G401 (cell line): ENCODE measurements at regions not wholly inside any gene's neighbourhood (a gene's known extent, or its start where the extent isn't known, plus 50 kb on each side); places are given as distances from the start of the nearest gene placed in this dataset.
A peak's percentile ranks its signal among the peaks of the same experiment; 100 is the strongest.

Experiments
- DNase-seq: peaks from one replicate; pipeline ENCODE4 v3.0.0-alpha.2; 2015; ENCODE audit warnings: low spot score
- in situ Hi-C: cut with HindIII; loops from 2 replicates; pipeline ENCODE4 v1.10.0; 2016; ENCODE audit warnings: low sequenced_read_pairs, mixed read lengths

- in situ Hi-C loops: no loop called here
- DNase-seq: no peak
Measured at GRCh38 chr6:130314271-130314670, 51.5 kb upstream of the TMEM200A start.

GRCh38 chr6:130313206-130313605 lies 52.6 kb upstream of the TMEM200A start:
- in situ Hi-C loops: no loop called here
- no peak for DNase-seq

- no peak for DNase-seq
- in situ Hi-C loops: no loop called here
Measured at GRCh38 chr6:130309028-130309427, 56.8 kb upstream of the TMEM200A start.

- no peak for DNase-seq
- in situ Hi-C loops: no loop called here
Measured at GRCh38 chr6:130307752-130308361, 58.0 kb upstream of the TMEM200A start.

GRCh38 chr6:130306377-130306776 lies 59.4 kb upstream of the TMEM200A start:
- in situ Hi-C loops: no loop called here

DNA sequence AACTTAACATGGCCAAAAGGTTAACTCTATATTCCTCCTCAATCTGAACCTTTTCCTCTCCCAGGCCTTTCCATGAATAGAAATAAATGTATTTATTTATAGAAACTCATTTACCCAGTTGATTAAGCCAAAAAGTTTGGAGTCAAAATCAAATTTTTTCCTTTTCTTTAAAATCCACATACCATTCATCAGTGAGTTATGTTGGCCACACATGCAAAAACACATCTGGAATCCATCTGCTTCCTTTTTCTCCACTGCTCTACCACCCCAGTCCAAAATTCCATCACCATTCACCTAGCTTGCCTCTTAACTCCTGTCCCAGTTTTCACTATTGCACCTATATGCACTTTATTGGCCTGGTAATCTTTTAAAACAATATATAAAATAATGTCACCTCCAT lies 62.4 kb upstream of the TMEM200A start:
- DNase-seq: no peak
- in situ Hi-C loops: no loop called here

More at GRCh38 chr6:130306377-130306776, 59.4 kb upstream of the TMEM200A start:
- DNase-seq: no peak

DNA sequence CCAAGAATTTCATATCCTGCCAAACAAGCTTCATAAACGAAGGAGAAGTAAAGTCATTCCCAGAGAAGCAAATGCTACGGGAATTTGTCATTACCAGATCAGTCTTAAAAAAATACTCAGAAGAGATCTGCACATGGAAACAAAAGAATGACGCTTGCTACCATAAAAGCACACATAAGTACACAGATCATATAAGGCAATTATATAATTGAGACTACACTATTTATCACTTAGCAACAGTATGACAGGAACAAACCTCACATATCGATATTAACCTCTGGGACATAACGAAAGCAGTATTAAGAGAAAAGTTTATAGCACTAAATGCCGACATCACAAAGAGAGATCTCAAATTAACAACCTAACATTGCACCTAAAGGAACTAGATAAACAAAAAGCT lies 67.6 kb upstream of the TMEM200A start:
- in situ Hi-C loops: no loop called here
- DNase-seq: no peak

GRCh38 chr6:130296854-130297253 lies 69.0 kb upstream of the TMEM200A start:
- in situ Hi-C loops: no loop called here
- DNase-seq: no peak

GRCh38 chr6:130293800-130294199 lies 71.0 kb upstream of the SAMD3 start:
- peak; percentile 7 for DNase-seq
- in situ Hi-C loops: no loop called here

DNA sequence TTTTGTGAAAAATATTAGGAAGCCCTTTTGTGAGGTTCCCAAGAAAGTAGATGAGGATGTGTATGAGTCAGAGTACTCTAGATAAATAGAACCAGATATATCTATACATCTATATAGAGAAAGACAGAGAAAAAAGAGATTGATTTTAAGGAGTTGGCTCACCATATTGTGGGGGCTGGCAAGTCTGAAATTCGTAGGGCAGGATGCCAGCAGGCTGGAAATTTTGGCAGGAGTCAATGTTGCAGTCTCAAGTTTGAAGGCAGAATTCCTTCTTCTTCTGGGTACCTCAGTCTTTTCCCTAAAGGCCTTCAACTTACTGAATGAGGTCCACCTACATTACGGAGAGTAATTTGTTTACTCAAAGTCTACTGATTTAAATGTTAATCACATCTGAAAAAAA lies 65.3 kb upstream of the SAMD3 start:
- in situ Hi-C loops: no loop called here
- DNase-seq: no peak

GRCh38 chr6:130282234-130282995 lies 59.7 kb upstream of the SAMD3 start:
- in situ Hi-C loops: no loop called here
- no peak for DNase-seq

- no peak for DNase-seq
- in situ Hi-C loops: no loop called here
Measured at GRCh38 chr6:130276507-130276906, 53.8 kb upstream of the SAMD3 start.

DNA sequence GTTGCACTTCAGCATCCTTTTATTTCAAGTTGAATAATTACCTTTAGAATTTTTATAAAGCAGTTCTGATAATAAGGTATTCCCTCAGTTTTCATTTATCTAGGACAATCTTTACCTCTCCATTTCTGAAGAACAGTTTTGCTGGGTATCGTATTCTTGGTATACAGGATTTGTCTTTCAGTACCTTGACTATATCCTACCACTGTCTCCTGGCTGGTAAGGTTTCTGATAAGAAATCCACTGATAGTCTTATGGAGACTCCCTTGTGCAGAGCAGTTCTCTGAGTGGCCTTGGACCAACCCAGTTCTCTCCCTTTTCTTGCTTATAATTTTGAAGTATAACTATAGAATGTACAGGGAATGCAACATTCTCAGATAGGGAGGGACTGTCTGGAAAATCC lies 51.3 kb upstream of the SAMD3 start:
- no peak for DNase-seq
- in situ Hi-C loops: no loop called here
